ENCODE measurements at regions not wholly inside any gene's neighbourhood (a gene's known extent, or its start where the extent isn't known, plus 50 kb on each side); places are given as distances from the start of the nearest gene placed in this dataset.

DNA sequence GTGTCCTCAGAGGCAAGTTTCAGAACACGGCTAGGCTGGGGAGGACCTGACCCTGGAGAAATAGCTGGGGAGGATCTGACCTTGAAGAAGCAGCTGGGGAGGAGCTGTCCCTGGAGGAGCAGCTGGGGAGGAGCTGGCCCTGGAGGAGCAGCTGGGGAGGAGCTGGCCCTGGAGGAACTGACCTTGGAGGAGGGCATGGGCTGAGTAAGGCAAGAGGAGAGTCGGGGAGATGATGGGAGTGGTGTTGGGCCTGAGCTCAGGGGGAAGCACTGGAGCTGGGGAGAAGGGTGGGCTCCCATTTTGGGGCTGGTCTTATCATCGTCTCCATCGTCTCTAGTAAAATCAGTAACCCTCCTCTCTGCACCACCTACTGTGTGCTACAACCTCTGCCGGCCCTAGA lies 179.8 kb upstream of the SHH start:
- Histone ChIP-seq H3K9me3 (ENCODE audit: control insufficient read depth in 4 of 4, low read length in 3 of 4) (no peaks in the 10 kb centered on the region), H3K4me3 (ENCODE audit: low read depth in 1 of 3, low read length in 3 of 3) (no peak overlapping the region), H3K27me3 (ENCODE audit: control insufficient read depth in 4 of 4, insufficient read depth in 4 of 4, low read length in 3 of 4) (no peaks in the 10 kb centered on the region), H3K27ac (ENCODE audit: low read depth in 1 of 2, low read length in 2 of 2) (no peak overlapping the region), H3K36me3 (ENCODE audit: control insufficient read depth in 4 of 4, insufficient read depth in 3 of 4, low read depth in 1 of 4, low read length in 3 of 4) (no peaks in the 10 kb centered on the region), H3K4me1 (ENCODE audit: control insufficient read depth in 4 of 4, insufficient read depth in 4 of 4, low read length in 3 of 4) (no peaks in the 10 kb centered on the region), H3K9ac (ENCODE audit: low read depth in 1 of 2, low read length in 2 of 2) (no peak overlapping the region)
- WGBS, result 79% methylated on average over 5 of the region's 5 CpGs
- TF ChIP-seq EGR1 (IDR thresholded peaks at IDR 0.05; ENCODE audit: low read depth in 2 of 2) (no peak), YY1 (IDR thresholded peaks at IDR 0.05) (no peak), RAD21 (IDR thresholded peaks at IDR 0.05) (no peak), JUND (IDR thresholded peaks at IDR 0.05) (no peak)
- TF ChIP-seq, protein P1, sequence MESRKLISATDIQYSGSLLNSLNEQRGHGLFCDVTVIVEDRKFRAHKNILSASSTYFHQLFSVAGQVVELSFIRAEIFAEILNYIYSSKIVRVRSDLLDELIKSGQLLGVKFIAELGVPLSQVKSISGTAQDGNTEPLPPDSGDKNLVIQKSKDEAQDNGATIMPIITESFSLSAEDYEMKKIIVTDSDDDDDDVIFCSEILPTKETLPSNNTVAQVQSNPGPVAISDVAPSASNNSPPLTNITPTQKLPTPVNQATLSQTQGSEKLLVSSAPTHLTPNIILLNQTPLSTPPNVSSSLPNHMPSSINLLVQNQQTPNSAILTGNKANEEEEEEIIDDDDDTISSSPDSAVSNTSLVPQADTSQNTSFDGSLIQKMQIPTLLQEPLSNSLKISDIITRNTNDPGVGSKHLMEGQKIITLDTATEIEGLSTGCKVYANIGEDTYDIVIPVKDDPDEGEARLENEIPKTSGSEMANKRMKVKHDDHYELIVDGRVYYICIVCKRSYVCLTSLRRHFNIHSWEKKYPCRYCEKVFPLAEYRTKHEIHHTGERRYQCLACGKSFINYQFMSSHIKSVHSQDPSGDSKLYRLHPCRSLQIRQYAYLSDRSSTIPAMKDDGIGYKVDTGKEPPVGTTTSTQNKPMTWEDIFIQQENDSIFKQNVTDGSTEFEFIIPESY (IDR thresholded peaks at IDR 0.05), result no peak
- TF ChIP-seq, protein P2, sequence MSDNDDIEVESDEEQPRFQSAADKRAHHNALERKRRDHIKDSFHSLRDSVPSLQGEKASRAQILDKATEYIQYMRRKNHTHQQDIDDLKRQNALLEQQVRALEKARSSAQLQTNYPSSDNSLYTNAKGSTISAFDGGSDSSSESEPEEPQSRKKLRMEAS (IDR thresholded peaks at IDR 0.05), result no peak
- DNase-seq (ENCODE audit: low spot score), result no peak

GRCh38 chr7:155991470-155991869 lies 179.2 kb upstream of the SHH start:
- H3K36me3 ChIP-seq (ENCODE audit: control insufficient read depth in 4 of 4, insufficient read depth in 3 of 4, low read depth in 1 of 4, low read length in 3 of 4), result no peaks in the 10 kb centered on the region
- no peaks in the 10 kb centered on the region for H3K27me3 ChIP-seq (ENCODE audit: control insufficient read depth in 4 of 4, insufficient read depth in 4 of 4, low read length in 3 of 4)
- no peak overlapping the region for H3K9ac ChIP-seq (ENCODE audit: low read depth in 1 of 2, low read length in 2 of 2)
- H3K4me3 ChIP-seq (ENCODE audit: low read depth in 1 of 3, low read length in 3 of 3), result no peak overlapping the region
- 84% methylated on average over 5 of the region's 5 CpGs for WGBS
- no peaks in the 10 kb centered on the region for H3K4me1 ChIP-seq (ENCODE audit: control insufficient read depth in 4 of 4, insufficient read depth in 4 of 4, low read length in 3 of 4)
- no peak for DNase-seq (ENCODE audit: low spot score)
- no peaks in the 10 kb centered on the region for H3K9me3 ChIP-seq (ENCODE audit: control insufficient read depth in 4 of 4, low read length in 3 of 4)
- H3K27ac ChIP-seq (ENCODE audit: low read depth in 1 of 2, low read length in 2 of 2), result no peak overlapping the region
- TF ChIP-seq HNF4G (IDR thresholded peaks at IDR 0.05) (no peak), RXRA (IDR thresholded peaks at IDR 0.05) (no peak), FOXA2 (IDR thresholded peaks at IDR 0.05) (no peak), TAF1 (conservative IDR thresholded peaks at IDR 0.05) (no peak), YY1 (IDR thresholded peaks at IDR 0.05) (no peak), GABPA (IDR thresholded peaks at IDR 0.05 in 1 of 2, conservative IDR thresholded peaks at IDR 0.05 in 1 of 2) (no peak), RAD21 (IDR thresholded peaks at IDR 0.05) (no peak), JUND (IDR thresholded peaks at IDR 0.05) (no peak), FOXA1 (IDR thresholded peaks at IDR 0.05) (no peak), NR2F2 (IDR thresholded peaks at IDR 0.05) (no peak), HNF4A (conservative IDR thresholded peaks at IDR 0.05) (no peak), SP1 (IDR thresholded peaks at IDR 0.05) (no peak)
- TF ChIP-seq, protein P2 (IDR thresholded peaks at IDR 0.05), result no peak
- TF ChIP-seq, protein P3, sequence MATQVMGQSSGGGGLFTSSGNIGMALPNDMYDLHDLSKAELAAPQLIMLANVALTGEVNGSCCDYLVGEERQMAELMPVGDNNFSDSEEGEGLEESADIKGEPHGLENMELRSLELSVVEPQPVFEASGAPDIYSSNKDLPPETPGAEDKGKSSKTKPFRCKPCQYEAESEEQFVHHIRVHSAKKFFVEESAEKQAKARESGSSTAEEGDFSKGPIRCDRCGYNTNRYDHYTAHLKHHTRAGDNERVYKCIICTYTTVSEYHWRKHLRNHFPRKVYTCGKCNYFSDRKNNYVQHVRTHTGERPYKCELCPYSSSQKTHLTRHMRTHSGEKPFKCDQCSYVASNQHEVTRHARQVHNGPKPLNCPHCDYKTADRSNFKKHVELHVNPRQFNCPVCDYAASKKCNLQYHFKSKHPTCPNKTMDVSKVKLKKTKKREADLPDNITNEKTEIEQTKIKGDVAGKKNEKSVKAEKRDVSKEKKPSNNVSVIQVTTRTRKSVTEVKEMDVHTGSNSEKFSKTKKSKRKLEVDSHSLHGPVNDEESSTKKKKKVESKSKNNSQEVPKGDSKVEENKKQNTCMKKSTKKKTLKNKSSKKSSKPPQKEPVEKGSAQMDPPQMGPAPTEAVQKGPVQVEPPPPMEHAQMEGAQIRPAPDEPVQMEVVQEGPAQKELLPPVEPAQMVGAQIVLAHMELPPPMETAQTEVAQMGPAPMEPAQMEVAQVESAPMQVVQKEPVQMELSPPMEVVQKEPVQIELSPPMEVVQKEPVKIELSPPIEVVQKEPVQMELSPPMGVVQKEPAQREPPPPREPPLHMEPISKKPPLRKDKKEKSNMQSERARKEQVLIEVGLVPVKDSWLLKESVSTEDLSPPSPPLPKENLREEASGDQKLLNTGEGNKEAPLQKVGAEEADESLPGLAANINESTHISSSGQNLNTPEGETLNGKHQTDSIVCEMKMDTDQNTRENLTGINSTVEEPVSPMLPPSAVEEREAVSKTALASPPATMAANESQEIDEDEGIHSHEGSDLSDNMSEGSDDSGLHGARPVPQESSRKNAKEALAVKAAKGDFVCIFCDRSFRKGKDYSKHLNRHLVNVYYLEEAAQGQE (IDR thresholded peaks at IDR 0.05), result no peak
- TF ChIP-seq, protein P4, sequence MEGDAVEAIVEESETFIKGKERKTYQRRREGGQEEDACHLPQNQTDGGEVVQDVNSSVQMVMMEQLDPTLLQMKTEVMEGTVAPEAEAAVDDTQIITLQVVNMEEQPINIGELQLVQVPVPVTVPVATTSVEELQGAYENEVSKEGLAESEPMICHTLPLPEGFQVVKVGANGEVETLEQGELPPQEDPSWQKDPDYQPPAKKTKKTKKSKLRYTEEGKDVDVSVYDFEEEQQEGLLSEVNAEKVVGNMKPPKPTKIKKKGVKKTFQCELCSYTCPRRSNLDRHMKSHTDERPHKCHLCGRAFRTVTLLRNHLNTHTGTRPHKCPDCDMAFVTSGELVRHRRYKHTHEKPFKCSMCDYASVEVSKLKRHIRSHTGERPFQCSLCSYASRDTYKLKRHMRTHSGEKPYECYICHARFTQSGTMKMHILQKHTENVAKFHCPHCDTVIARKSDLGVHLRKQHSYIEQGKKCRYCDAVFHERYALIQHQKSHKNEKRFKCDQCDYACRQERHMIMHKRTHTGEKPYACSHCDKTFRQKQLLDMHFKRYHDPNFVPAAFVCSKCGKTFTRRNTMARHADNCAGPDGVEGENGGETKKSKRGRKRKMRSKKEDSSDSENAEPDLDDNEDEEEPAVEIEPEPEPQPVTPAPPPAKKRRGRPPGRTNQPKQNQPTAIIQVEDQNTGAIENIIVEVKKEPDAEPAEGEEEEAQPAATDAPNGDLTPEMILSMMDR (IDR thresholded peaks at IDR 0.05; ENCODE audit: low read depth, low read length, missing input control), result no peak
- TF ChIP-seq, protein P1 (IDR thresholded peaks at IDR 0.05), result no peak
